Sigmoid colon (tissue), 3 donors: ENCODE measurements at regions not wholly inside any gene's neighbourhood (a gene's known extent, or its start where the extent isn't known, plus 50 kb on each side); places are given as distances from the start of the nearest gene placed in this dataset.

Source experiments
- POLR2A ChIP-seq, 2 donors: fragments of 450-650 bp; IDR thresholded peaks; one replicate each; pipeline ENCODE4 v1.6.1; 2016; ENCODE audit warnings: antibody characterized with exemption in 2 of 2, mild to moderate bottlenecking in 2 of 2, moderate library complexity in 2 of 2
- TF ChIP-seq, protein P1 (sequence below), 4 experiments: fragments of 450-650 bp in 3 of 4; fragments of 200-600 bp in 1 of 4; IDR thresholded peaks; one replicate each; pipeline ENCODE4 v1.5.1; 2016 to 2019; ENCODE audit warnings: antibody characterized with exemption in 4 of 4, mild to moderate bottlenecking in 3 of 4, moderate library complexity in 2 of 4

DNA sequence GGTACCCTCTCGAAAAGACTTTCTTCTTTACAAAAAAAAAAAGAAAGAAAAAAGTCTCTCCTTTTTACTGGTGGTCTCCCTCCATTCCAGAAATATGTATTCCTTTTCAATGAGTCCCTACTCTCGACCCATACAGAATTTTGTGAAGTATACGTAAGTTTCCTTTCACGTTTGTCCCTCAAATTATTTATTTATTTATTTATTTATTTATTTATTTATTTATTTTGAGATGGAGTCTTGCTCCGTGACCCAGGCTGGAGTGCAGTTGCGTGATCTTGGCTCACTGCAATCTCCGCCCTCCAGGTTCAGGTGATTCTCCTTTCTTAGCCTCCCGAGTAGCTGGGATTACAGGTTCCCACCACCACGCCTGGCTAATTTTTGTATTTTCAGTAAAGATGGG is 429.2 kb upstream of the AR start:
- TF ChIP-seq POLR2A (IDR thresholded peaks at IDR 0.05), result no peak
- TF ChIP-seq, protein P1, sequence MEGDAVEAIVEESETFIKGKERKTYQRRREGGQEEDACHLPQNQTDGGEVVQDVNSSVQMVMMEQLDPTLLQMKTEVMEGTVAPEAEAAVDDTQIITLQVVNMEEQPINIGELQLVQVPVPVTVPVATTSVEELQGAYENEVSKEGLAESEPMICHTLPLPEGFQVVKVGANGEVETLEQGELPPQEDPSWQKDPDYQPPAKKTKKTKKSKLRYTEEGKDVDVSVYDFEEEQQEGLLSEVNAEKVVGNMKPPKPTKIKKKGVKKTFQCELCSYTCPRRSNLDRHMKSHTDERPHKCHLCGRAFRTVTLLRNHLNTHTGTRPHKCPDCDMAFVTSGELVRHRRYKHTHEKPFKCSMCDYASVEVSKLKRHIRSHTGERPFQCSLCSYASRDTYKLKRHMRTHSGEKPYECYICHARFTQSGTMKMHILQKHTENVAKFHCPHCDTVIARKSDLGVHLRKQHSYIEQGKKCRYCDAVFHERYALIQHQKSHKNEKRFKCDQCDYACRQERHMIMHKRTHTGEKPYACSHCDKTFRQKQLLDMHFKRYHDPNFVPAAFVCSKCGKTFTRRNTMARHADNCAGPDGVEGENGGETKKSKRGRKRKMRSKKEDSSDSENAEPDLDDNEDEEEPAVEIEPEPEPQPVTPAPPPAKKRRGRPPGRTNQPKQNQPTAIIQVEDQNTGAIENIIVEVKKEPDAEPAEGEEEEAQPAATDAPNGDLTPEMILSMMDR (IDR thresholded peaks at IDR 0.05), result no peak
